ENCODE measurements at regions not wholly inside any gene's neighbourhood (a gene's known extent, or its start where the extent isn't known, plus 50 kb on each side); places are given as distances from the start of the nearest gene placed in this dataset.

- in situ Hi-C loops (cut with MboI) (no loop called here), intact Hi-C loops (cut with micrococcal nuclease) (no loop called here)
- H3K4me2 ChIP-seq (ENCODE audit: insufficient read depth, low read length), result no peak overlapping the region
- no peaks in the 10 kb centered on the region for H3K27me3 ChIP-seq (ENCODE audit: control insufficient read depth in 2 of 2, insufficient read depth in 2 of 2, low read length in 2 of 2)
- FAIRE-seq (no peak), DNase-seq (ENCODE audit: extremely low read depth in 1 of 4, low spot score in 3 of 4) (no peak), ATAC-seq (no peak)
- ChIA-PET CTCF (ENCODE audit: low intra/inter-chr PET ratio) (no interaction called here), POLR2A (no interaction called here)
- H3K27ac ChIP-seq (ENCODE audit: extremely low read depth, low read depth, low read length), result no peak overlapping the region
- H4K20me1 ChIP-seq (replicated peaks; ENCODE audit: control insufficient read depth, insufficient read depth, low read length), result no peaks in the 10 kb centered on the region
- WGBS (ENCODE audit: insufficient coverage, low coverage, missing lambda C conversion rate), result 0% methylated on average over 1 of the region's 1 CpG
- no peaks in the 10 kb centered on the region for H3K36me3 ChIP-seq (ENCODE audit: control insufficient read depth, insufficient read depth, low read length)
- no peak overlapping the region for H3K9ac ChIP-seq (ENCODE audit: insufficient read depth in 1 of 2, low read depth in 2 of 2, low read length in 2 of 2)
- no peaks in the 10 kb centered on the region for H3K4me1 ChIP-seq (replicated peaks in 1 of 2; ENCODE audit: control insufficient read depth in 2 of 2, insufficient read depth in 2 of 2, low read length in 2 of 2)
- no peaks in the 10 kb centered on the region for H3K9me3 ChIP-seq (replicated peaks; ENCODE audit: control insufficient read depth, insufficient read depth, low read depth, low read length)
- H3K4me3 ChIP-seq, result no peak overlapping the region
- no TSS peak for BruUV-seq (replicated peaks)
- no peak overlapping the region for H2AFZ ChIP-seq (ENCODE audit: low read depth, low read length)
- H3K79me2 ChIP-seq (ENCODE audit: control insufficient read depth, insufficient read depth, low read length), result no peaks in the 10 kb centered on the region
- TF ChIP-seq ARID3A (IDR thresholded peaks at IDR 0.05; ENCODE audit: borderline replicate concordance, low read depth, low read length) (no peak), SRSF7 (optimal IDR thresholded peaks at IDR 0.05; ENCODE audit: low read depth, low read length) (no peak), ZBED1 (IDR thresholded peaks at IDR 0.05) (no peak), ZNF253 (CRISPR knock-in tag; conservative IDR thresholded peaks at IDR 0.05) (no peak), DLX4 (CRISPR knock-in tag; IDR thresholded peaks at IDR 0.05) (no peak), CC2D1A (IDR thresholded peaks at IDR 0.05) (no peak), ZC3H11A (IDR thresholded peaks at IDR 0.05; ENCODE audit: low read depth, low read length) (no peak), PHF8 (IDR thresholded peaks at IDR 0.05; ENCODE audit: borderline replicate concordance, low read length) (no peak), ZSCAN29 (IDR thresholded peaks at IDR 0.05) (no peak), NFE2L1 (tag; IDR thresholded peaks at IDR 0.05; ENCODE audit: borderline replicate concordance, low read depth) (no peak), ZNF589 (CRISPR knock-in tag; IDR thresholded peaks at IDR 0.05; ENCODE audit: low read depth) (no peak), TAF15 (IDR thresholded peaks at IDR 0.05; ENCODE audit: low read depth, low read length) (no peak), ESRRB (CRISPR knock-in tag; IDR thresholded peaks at IDR 0.05; ENCODE audit: borderline replicate concordance) (no peak), ZNF511 (CRISPR knock-in tag; IDR thresholded peaks at IDR 0.05) (no peak), TBP (optimal IDR thresholded peaks at IDR 0.05; ENCODE audit: low read depth, low read length) (no peak), SRSF9 (IDR thresholded peaks at IDR 0.05; ENCODE audit: borderline replicate concordance, low read depth, low read length) (no peak), VEZF1 (CRISPR knock-in tag; IDR thresholded peaks at IDR 0.05) (no peak)
- no peaks in the 10 kb centered on the region for H3K9me1 ChIP-seq (ENCODE audit: control insufficient read depth, insufficient read depth, low read length)
Observed at GRCh38 chr9:82784589-82784988, 278.4 kb downstream of the RASEF start.

Measured in K562 (cell line).